Right renal cortex interstitium (tissue), 3 donors: ENCODE measurements at regions not wholly inside any gene's neighbourhood (a gene's known extent, or its start where the extent isn't known, plus 50 kb on each side); places are given as distances from the start of the nearest gene placed in this dataset.

ENCODE experiments used
- DNase-seq, 3 donors: peaks; one replicate each; pipeline ENCODE4 v3.0.0-alpha.2; 2013; ENCODE audit warnings: low read depth in 3 of 3, low spot score in 2 of 3

DNA sequence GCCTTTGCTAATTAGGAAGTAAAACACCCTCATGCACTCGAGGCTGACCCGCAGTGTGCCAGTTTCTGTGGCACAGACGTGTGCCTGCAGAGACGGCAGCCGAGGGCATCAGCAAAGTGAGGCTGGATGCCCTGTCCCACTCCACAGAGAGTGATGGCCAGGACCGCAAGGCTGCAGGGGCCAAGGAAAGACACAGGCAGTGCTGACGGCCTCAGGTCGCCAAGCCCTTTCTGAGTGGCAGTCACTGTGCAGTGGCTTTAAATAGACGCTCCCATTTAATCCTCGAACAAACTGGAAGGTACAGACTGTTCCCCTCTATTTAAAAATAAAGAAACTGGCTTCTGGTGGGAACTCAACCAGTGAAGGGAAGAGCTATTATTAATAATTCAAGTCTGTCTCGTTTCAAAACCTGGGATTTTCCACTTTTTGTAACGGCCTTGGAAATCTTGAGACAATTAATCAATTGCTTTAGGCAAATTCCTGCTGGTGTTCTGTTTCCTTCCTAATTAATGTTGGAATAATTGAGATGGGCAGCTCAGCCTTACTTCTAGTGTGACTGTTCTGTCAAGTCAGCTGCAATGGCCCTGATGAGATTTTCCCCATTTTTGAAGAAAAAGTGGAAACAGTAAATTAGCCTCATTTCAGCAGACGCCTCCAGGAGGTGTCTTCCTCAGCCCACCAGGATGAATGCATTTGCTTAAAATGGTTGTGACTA, 644.6 kb upstream of the RAB6C start:
- no peak for DNase-seq

DNA sequence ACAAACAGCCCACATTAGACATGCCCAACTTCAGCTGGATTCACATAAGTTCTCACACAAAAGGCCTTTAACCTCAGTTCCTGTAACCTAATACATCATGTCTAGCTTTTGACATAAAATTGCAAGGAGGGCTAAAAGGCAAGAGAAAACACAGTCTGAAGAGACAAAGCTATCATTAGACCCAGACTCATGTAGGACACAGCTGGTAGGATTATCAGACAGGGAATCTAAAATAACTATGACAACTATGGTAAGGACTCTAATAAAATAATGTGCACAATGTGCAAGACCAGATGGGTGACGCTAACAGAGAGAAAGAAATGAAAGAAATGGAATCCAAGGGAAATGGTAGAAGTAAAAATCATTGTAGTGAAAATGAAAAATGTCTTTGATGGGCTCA, 643.2 kb upstream of the RAB6C start:
- DNase-seq, result no peak

- no peak for DNase-seq
Measured at GRCh38 chr2:129337076-129337475, 642.4 kb upstream of the RAB6C start.

GRCh38 chr2:129345540-129345939, 633.9 kb upstream of the RAB6C start:
- DNase-seq, result no peak

GRCh38 chr2:129347486-129348217, 631.8 kb upstream of the RAB6C start:
- no peak for DNase-seq

- no peak for DNase-seq
Measured at GRCh38 chr2:129354631-129355030, 624.8 kb upstream of the RAB6C start.

- DNase-seq, result no peak
Measured at GRCh38 chr2:129361688-129362087, 617.8 kb upstream of the RAB6C start.

DNA sequence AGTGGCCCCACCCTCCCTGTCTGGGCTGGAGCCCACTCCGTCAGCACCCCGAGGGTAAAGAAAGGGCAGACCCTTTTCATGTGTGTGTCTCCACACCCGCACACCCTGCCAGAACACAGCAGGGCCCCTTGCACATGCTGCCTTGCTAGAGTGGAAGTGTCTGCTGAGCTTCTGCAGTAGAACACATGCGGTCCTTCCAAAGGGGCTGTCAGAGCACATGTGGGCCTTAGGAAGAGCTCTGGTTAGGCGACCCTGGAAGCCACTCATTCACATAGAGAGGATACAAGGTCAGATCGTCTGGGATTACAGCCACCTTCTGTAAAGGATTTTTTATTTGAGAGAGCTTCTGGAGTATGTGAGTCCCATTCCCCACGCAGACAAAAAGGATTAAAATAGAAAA, 613.2 kb upstream of the RAB6C start:
- DNase-seq, result no peak

DNA sequence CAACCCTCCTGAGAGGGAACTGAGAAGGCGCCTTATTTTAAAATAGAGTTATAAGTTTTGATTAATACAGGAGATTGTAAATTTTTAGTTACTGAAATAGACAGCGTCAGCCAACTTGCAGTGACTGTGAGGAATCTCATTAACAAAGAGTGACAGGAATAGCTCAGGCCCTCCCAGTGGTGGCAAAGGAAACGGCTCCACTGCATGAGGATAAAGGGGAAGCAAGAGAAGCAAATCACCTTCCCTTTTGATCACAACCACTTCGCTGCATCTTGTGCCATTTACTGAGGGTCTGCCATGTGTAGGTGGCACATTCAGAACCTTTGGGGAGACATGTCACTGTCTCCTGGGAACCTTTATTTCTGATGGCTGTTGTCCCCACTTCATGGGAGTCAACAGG, 612.4 kb upstream of the RAB6C start:
- no peak for DNase-seq

DNA sequence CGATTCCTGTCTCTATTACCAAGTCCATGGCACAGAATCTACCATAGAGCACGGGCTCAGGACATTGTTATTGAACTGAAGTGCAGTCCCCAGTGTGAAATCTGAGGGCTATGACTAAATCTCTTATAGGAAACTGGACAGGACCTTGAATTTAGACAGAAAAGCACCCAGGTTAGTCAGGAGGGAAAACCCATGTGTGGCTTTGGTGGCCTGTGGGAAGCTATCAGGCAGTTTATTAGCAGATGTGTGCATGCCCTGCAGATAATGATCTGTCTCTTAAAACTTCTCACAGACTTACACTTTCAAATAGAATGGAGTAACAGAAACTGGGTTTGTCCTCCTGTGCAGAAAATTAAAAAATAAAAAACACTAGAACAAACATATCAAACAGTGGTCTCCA, 610.0 kb upstream of the RAB6C start:
- DNase-seq, result no peak

- no peak for DNase-seq
Measured at GRCh38 chr2:129374452-129374851, 605.0 kb upstream of the RAB6C start.

DNA sequence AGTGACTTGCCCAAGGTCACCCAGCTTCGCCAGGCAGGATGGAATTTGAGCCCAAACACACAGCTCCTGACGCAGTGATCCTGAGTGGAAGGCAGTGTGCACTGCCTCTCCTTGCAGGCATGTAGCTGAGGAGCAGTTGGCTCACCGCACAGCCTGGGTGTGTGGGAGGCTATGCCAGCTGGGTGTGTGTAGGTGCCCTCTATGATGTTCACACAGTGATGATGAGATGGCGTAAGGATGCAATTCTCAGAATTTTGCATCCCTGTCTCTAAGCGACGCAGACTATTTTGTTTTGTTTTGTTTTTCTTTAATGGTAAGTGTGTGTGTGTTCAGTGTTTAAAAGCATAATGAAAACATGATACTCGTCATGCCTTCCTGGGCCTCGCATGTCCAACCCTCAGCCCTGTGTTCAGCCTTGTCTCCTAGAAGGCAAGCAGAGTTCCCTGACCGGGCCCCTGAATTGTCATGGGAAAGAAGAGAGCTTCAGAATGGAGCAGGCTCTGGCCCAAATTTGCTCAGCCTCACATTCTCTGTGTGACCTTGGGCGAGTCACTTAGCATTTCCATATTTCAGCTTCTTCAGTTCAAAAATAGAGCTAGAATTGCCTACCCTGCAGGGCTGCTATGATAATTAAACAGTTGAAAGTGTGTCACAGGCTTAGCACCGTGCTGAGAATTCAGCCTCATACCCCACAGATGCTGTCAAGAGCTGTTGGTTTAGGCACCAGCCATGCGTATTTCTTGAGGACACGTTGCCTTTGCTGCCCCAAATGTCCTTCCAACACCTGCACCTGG, 603.6 kb upstream of the RAB6C start:
- no peak for DNase-seq

- no peak for DNase-seq
Measured at GRCh38 chr2:129376426-129377077, 602.9 kb upstream of the RAB6C start.

DNA sequence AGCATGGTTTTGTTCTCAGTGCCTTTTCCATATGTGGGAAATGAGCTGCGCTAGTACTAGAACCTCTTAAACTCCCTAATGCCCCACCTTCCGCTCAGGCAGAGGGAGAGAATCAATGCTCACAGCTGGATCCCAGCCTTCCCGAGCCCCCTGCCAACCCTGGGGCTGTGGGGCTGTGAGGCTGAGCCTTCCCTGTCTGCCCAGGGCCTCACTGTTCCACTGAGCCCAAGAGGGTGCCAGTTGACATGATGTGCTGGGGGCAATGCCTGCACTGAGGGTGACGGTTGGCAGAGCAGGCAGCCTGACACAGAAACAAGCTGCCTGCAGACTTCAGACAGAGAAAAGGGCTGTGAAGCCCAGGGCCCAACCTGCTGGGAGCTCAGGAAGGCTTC, 602.4 kb upstream of the RAB6C start:
- DNase-seq, result no peak

DNA sequence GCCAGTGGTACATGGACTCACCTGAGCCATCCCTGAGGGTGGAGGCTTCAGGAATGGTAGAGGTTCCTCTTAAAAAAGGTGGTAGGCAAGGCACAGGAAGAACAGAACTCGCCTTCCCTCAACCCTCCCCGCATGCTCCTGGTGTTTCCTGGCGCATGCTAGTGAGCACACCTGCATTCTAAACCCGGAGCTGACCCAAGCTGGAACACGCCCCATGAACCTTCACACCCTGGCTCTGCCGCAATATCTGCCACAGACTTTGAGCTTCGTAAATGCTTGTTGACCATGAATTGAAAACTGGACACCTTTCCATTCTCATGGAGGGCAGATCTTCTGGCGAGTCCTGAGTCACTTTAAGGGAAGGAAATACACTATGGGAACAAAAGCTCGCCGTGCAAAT, 601.3 kb upstream of the RAB6C start:
- DNase-seq, result no peak

DNA sequence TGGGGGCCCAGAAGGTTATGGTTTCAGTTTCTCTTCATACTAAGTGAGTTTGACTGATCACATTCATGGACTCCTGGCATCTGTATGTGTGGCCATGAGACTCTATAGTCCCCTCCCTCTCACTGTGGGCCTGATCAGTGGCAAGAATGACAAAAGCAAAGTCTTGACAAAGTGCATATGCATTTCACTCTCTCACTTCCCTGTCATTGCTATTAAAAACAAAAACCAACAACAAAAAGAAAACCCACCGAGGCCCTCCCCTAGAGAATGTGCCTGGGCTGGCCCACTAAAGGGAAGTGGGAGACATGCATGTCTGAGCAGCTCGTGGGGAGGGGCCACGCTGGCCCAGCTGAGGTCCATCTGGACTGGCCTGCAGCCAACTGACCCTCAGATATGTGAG, 600.1 kb upstream of the RAB6C start:
- DNase-seq, result no peak

GRCh38 chr2:129381789-129382188, 597.7 kb upstream of the RAB6C start:
- no peak for DNase-seq

- DNase-seq, result no peak
Measured at GRCh38 chr2:129388870-129389269, 590.6 kb upstream of the RAB6C start.

DNA sequence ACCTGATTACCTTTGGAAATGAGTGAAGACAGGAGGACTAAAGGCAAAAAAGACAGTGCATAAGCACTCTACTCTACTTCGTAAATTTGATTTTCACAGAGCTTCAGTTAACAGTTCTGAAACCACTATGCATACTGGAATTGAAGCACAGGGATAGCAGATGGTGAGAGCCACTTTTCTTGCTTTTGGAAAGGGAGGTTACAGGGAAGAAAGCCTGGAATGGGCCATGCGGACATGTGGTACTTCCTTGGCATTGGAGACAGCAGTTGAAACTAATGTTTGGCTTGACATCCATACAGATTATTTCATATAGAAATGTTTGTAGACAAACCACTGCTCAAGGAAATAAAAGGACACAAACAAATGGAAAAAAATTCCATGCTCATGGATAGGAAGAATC, 585.6 kb upstream of the RAB6C start:
- no peak for DNase-seq

DNA sequence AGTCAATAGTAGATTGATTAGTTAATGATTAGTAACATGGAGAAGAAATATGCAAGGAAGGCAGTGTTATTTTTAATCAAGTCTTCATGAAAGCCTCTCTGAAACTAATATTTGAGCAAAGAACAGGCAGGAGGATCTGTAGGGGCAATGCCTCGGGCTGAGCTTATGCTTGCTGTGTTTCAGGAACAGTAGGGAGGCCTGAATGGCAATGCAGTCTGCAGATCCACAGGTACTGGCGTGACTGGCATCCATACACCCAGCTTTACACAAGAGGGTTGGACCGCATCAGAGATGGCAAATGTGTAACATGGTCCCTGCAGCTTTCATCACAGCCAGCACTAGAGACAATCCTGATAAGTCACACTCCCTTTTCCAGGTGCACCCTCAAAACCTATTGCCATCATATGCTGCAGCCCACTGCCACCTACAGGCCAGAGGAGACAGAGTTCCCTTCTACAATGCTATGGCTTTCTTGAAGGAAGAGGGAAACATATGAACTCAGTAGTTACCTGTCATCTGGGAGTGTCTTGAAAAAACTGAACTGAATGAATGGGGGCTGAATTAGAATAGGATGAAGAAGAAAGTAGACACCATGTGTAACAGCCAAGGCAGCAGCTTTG, 582.4 kb upstream of the RAB6C start:
- DNase-seq, result peak in 1 of 3 donors; percentile 36

DNA sequence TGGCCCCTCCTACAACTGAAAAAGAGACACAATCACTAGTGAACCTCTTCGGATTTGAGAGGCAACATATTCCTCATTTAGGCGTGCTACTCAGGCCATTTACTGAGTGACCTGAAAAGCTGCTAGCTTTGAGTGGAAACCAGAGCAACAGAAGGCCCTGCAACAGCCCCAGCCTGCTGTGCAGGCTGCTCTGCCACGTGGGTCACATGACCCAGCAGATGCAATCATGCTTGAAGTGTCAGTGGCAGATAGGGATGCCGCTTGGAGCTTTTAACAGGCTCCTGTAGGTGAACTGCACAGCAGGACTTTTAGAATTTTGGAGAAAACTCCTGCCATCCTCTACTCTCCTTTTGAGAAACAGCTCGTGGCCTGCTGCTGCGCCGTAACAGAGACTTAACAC, 578.6 kb upstream of the RAB6C start:
- peak in 1 of 3 donors; percentile 12 for DNase-seq
